PC-3 (cell line): ENCODE measurements at regions not wholly inside any gene's neighbourhood (a gene's known extent, or its start where the extent isn't known, plus 50 kb on each side); places are given as distances from the start of the nearest gene placed in this dataset.
"Not testable (repeated sequence)": the region's sequence is repeated elsewhere in the genome, so short reads cannot be mapped to it uniquely, and the experiment has no call there.

Source experiments
- ATAC-seq: fragments of 200-7000 bp; cut with Tn5 transposase; 2 replicates; pipeline ENCODE4 v1.9.1; 2020; ENCODE audit warnings: mild to moderate bottlenecking, moderate library complexity
- BruUV-seq: library from RNA; stranded (reverse); fragments of 400-500 nt; replicated peaks from 2 replicates; lab custom pipeline; 2021; lab: Mats Ljungman, UMichigan
- CTCF ChIA-PET: fragments of 300-600 bp; sonication (Branson Sonifier 250); formaldehyde crosslinking; loops from one replicate; lab custom pipeline; 2022; ENCODE audit warnings: antibody characterized with exemption; lab: Charles Lee
- POLR2A ChIA-PET: fragments of 300-600 bp; sonication (Branson Sonifier 250); formaldehyde crosslinking; loops from one replicate; lab custom pipeline; 2022; ENCODE audit warnings: antibody characterized with exemption; ENCODE audit not compliant: unreplicated experiment; lab: Charles Lee
- DNase-seq: peaks from one replicate; pipeline ENCODE4 v3.0.0-alpha.2; 2015
- H2AFZ ChIP-seq: fragments of 300-600 bp; sonication (generic); 2 replicates; pipeline ENCODE4 v1.6.0; 2016; ENCODE audit warnings: antibody characterized with exemption, low read length
- H3F3A ChIP-seq: fragments of 300-600 bp; sonication (generic); one replicate; pipeline ENCODE4 v1.6.0; 2017; ENCODE audit warnings: antibody characterized with exemption, low read length, control low read depth, mild to moderate bottlenecking; ENCODE audit not compliant: unreplicated experiment
- H3K27ac ChIP-seq: fragments of 300-600 bp; sonication (generic); 2 replicates; pipeline ENCODE4 v1.5.1; 2016; ENCODE audit warnings: mild to moderate bottlenecking, low read length
- H3K27me3 ChIP-seq: fragments of 300-600 bp; sonication (generic); 2 replicates; pipeline ENCODE4 v1.6.1; 2016; ENCODE audit warnings: low read length, mixed read lengths
- H3K36me3 ChIP-seq: fragments of 300-600 bp; sonication (generic); 2 replicates; pipeline ENCODE4 v1.6.1; 2016; ENCODE audit warnings: low read depth, mixed run types, low read length, mixed read lengths
- H3K4me1 ChIP-seq: fragments of 300-600 bp; sonication (generic); 2 replicates; pipeline ENCODE4 v1.5.1; 2016; ENCODE audit warnings: low read length; ENCODE audit not compliant: insufficient read depth
- H3K4me2 ChIP-seq: fragments of 300-600 bp; sonication (generic); 2 replicates; pipeline ENCODE4 v1.6.0; 2016; ENCODE audit warnings: low read length
- H3K4me3 ChIP-seq: fragments of 300-600 bp; sonication (generic); 2 replicates; pipeline ENCODE4 v1.5.1; 2016; ENCODE audit warnings: mild to moderate bottlenecking, low read length, mixed read lengths
- H3K79me2 ChIP-seq: fragments of 300-600 bp; sonication (generic); 2 replicates; pipeline ENCODE4 v1.6.1; 2017; ENCODE audit warnings: low read length, mixed read lengths
- H3K9ac ChIP-seq: fragments of 300-600 bp; sonication (generic); 2 replicates; pipeline ENCODE4 v1.6.0; 2016; ENCODE audit warnings: mild to moderate bottlenecking, low read length
- H3K9me2 ChIP-seq: fragments of 300-600 bp; sonication (generic); replicated peaks from 2 replicates; pipeline ENCODE4 v1.6.1; 2016; ENCODE audit warnings: mixed run types, low read length, mixed read lengths
- H3K9me3 ChIP-seq: fragments of 300-600 bp; sonication (generic); 2 replicates; pipeline ENCODE4 v1.6.1; 2016; ENCODE audit warnings: low read length, mixed read lengths
- H4K20me1 ChIP-seq: fragments of 300-600 bp; sonication (generic); 2 replicates; pipeline ENCODE4 v1.6.1; 2016; ENCODE audit warnings: low read length, mixed read lengths
- intact Hi-C: fragments of 100-400 bp; cut with micrococcal nuclease; formaldehyde crosslinking; loops from 2 replicates; pipeline ENCODE4 v1.9.0; 2023

DNA sequence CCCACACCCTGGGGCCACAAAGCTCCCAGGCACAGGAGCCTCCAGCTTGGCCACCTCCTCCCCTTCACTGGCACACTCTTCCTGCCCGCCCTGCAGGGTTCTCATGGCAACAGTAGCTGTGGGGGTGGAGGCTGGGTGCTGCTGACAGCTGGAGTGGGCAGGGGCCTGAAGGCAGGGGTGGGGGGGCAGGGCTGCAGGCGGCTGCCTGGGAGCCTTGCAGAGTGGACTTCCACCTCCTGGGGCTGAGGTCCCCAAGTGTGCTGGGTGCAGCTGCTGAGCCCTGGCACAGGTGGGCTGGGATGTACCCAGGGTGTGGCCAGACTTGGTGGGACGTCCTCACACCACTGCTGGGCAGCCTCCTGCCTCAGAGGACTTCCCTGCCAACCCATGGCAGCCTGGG lies 254.8 kb downstream of the ANKRD30B start:
- intact Hi-C loops, BruUV-seq, DNase-seq: not testable (repeated sequence)

DNA sequence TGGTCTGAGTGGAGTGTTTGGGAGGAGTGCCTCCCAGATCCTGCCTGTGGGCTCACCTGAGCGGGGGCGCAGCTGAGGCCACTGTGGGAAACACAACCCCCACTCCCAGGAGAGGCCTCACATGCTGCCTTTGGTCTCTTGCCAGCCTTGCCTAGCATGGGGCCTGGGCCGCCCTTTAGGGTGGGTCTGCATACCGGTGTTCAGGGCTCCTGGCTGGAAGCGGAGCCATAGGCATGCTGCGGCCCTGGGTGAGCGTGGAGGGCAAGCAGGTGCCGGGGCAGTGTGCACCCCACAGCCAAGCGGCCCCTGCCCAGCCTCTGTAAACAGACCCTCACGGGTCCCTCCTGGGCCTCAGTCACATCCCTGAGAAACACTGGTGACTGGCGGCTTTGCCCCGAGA lies 255.3 kb downstream of the ANKRD30B start:
- H3K9me3 ChIP-seq, H3K4me2 ChIP-seq, ATAC-seq, intact Hi-C loops, H3F3A ChIP-seq, H3K27me3 ChIP-seq, H4K20me1 ChIP-seq, DNase-seq, H3K36me3 ChIP-seq, CTCF ChIA-PET, H3K27ac ChIP-seq, H3K4me3 ChIP-seq, H3K79me2 ChIP-seq, H3K9ac ChIP-seq, H3K4me1 ChIP-seq, BruUV-seq, POLR2A ChIA-PET, H2AFZ ChIP-seq, H3K9me2 ChIP-seq: not testable (repeated sequence)

More for the DNA sequence above, 254.8 kb downstream of the ANKRD30B start:
- CTCF ChIA-PET, H3K36me3 ChIP-seq, H3K79me2 ChIP-seq, H3K4me3 ChIP-seq, POLR2A ChIA-PET, H3F3A ChIP-seq, H3K9me3 ChIP-seq, H4K20me1 ChIP-seq, H3K27ac ChIP-seq, H3K9me2 ChIP-seq, ATAC-seq, H3K27me3 ChIP-seq, H3K4me1 ChIP-seq, H2AFZ ChIP-seq, H3K9ac ChIP-seq, H3K4me2 ChIP-seq: not testable (repeated sequence)

DNA sequence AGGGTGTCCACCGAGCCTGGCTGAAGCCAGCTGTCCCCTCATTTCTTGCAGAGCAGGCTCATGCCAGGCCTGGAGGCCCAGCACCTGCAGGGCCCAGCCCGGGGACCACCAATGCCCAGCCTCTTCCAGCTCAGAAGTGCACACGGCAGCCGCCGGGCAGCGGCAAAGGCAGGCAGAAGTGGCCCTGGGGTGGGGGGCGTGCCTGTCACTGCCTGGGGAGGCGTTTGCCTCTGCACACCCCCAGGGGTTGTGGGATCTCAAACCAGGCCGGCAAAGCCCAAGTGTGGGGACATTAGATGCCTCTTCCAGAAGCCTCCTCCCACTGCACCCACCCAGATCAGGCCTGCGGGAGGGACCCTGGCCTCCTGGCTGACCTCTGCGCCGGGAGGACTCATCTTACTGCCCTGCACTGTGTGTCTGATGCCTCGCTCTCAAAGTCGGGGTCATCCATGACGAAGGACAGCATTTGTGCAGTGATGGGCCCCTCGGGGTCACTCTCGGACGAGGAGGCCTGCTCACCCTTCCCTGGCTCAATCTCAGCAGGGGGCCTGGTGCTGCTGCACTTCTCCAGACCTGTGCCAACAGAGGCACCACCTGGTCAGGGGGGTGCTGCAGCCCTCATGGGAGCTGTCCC lies 255.8 kb downstream of the ANKRD30B start:
- intact Hi-C loops, H3K9me2 ChIP-seq, ATAC-seq, H2AFZ ChIP-seq, H3K4me1 ChIP-seq, H3K27ac ChIP-seq, CTCF ChIA-PET, H3K4me3 ChIP-seq, H3K9ac ChIP-seq, POLR2A ChIA-PET, H3K79me2 ChIP-seq, H3K36me3 ChIP-seq, H3K27me3 ChIP-seq, DNase-seq, BruUV-seq, H3K9me3 ChIP-seq, H3K4me2 ChIP-seq, H3F3A ChIP-seq, H4K20me1 ChIP-seq: not testable (repeated sequence)

DNA sequence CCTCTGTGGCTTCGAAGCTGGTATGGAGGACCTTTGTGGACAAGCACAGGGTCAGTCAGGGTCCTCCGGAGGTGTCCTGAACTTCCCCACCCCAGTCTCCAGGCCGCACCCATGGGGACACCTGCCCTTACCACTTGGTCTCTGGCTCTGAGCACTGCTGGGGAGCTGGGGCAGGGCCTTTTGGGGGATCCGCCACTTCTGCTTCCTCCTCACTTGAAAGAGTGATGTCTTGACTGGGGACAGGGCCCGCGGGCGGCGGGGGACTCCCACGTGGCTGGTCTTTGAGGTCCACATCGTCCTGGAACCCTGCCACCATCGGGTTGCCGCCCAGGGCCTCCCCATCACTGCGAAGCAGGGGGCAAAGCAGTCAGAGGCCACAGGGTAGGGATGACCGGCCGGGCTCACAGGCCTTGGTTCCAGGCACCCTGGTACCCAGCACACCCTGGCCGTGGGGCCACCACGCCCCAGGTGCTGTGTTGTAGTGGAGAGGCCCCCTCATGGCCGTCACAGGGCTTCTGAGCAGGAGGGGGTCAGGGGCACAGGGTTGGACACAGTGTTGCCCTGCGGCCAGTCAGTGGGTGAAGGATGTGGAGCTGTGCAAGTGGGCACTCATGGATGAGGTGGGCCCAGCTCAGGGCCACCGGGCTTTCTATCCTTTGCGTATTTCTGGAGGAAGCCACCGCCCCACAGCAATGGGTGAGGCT lies 256.4 kb downstream of the ANKRD30B start:
- BruUV-seq, H3K4me3 ChIP-seq, POLR2A ChIA-PET: not testable (repeated sequence)

More for the DNA sequence above, 256.4 kb downstream of the ANKRD30B start:
- CTCF ChIA-PET, H3F3A ChIP-seq, H2AFZ ChIP-seq, H3K27me3 ChIP-seq, H4K20me1 ChIP-seq, H3K9ac ChIP-seq, H3K9me3 ChIP-seq, intact Hi-C loops, H3K79me2 ChIP-seq, ATAC-seq, H3K27ac ChIP-seq, DNase-seq, H3K36me3 ChIP-seq, H3K9me2 ChIP-seq, H3K4me1 ChIP-seq, H3K4me2 ChIP-seq: not testable (repeated sequence)
